ENCODE measurements at regions not wholly inside any gene's neighbourhood (a gene's known extent, or its start where the extent isn't known, plus 50 kb on each side); places are given as distances from the start of the nearest gene placed in this dataset.

DNA sequence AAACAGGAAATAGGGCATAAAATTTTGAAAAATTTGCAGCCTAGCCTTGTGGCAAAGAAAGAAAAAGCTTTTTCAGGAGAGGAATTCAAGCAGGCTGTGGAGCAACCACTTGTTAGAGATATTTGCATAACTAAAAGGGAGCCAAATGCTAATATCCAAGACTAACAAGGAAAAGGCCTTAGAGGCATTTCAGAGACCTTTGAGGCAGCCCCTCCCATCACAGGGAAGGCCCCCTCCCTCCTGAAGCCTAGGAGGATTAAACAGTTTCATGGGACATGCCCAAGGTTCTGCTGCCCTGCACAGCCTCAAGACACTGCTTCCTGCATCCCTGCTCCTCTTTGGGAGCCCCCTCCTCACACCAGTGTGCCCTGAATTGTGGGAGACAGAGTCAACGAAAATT lies 275.4 kb upstream of the SFRP2 start:
- H3K4me3 Mint-ChIP-seq, result no peak overlapping the region
- H3K27me3 Mint-ChIP-seq, result peaks cover 2% of the 10 kb centered on the region
- no peaks in the 10 kb centered on the region for H3K4me1 Mint-ChIP-seq
- H3K27ac Mint-ChIP-seq, result no peak overlapping the region
- peaks cover 6% of the 10 kb centered on the region for H3K36me3 Mint-ChIP-seq
- peaks cover 10% of the 10 kb centered on the region for H3K9me3 Mint-ChIP-seq

DNA sequence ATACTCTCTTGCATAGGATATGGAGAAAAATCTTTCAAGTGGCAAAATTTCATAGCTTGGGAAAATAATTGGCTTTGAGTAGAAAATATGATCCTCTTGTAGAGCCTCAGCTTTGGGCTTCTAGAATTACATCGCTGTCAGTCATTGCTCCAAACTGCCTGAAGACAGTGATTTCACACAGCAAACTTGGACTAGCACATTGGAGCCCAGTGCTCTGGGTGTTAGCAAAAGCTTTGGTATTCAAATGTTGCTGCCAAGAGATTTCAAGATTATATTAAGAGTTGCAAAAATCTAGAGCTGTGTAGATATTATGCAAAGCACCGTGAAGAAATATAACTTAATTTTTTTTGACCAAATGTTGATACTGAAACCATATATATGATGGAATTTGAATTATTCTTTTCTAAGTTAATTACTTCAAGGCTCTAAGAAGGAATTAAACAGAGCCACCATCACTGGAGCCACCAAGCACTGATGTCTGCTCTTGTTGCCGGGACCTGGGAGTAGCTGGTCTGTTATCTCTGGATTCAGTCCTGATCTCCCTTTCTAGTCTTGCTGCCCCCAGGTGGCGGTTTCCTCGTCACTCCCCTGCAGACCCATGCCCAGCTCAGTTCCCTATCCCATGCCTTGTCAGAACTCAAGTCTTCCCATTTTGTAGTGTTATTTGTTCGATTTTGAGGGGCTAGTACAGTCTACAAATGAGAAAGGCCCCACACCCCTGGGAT lies 260.7 kb upstream of the SFRP2 start:
- H3K4me3 Mint-ChIP-seq, result no peak overlapping the region
- H3K4me1 Mint-ChIP-seq, result no peaks in the 10 kb centered on the region
- H3K27me3 Mint-ChIP-seq, result peaks cover 4% of the 10 kb centered on the region
- peaks cover 5% of the 10 kb centered on the region for H3K36me3 Mint-ChIP-seq
- H3K27ac Mint-ChIP-seq, result no peak overlapping the region
- peaks cover 23% of the 10 kb centered on the region for H3K9me3 Mint-ChIP-seq

DNA sequence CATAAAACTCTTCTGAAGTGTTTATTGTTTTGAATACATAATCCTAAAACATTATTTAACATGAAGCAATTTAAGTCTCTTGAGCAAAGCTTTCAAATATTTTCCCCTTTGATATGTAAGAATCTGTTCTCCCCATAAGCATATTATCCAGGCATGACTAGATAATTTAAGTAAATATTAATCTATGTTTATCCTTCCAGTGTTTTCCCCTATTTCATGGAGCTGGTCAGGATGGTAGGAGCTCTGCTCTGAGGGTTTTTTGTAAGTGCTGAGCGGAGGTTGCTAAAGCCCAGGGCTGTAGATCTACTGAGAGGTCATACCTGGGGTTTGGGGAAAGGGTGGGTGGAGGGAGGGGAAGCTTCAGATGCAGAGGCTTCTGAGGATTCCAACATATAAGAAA lies 258.9 kb upstream of the SFRP2 start:
- Mint-ChIP-seq H3K36me3 (no peaks in the 10 kb centered on the region), H3K27me3 (peaks cover 2% of the 10 kb centered on the region), H3K9me3 (peaks cover 8% of the 10 kb centered on the region), H3K27ac (no peak overlapping the region), H3K4me3 (no peak overlapping the region), H3K4me1 (no peaks in the 10 kb centered on the region)

DNA sequence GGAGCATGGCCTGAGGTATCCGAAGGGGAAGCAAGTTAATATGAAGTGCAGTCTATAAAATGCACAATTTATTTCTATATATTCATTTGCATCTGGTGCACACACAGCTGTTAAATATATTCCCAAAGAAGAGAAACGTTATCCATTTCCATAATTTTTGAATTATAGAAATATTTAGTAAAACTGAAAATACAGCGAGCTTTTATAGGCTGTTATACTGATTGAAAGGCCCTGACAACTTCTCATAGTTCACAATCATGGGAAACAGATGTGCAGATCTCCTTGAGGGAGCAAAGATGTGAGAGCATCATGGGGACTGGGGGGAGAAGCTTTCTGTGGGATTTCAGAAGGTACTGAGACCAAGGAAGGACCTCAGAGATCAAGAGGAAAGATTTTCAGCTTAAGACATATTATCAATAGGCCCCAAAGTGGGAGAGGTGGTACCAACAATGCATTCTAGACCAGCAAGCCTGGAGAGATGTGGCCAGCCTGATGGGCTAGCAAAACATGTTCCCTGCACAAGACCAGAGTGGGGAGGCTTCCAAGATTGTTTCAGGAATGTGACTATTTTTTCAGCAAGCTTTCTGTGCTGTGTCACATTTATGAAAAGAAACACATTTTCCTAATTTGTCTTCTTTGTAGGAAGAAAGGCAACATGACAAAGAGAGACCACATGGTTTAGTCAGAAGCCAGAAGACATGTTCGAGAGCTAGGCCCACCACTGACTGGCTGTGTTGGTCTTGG lies 256.0 kb upstream of the SFRP2 start:
- Mint-ChIP-seq H3K36me3 (no peaks in the 10 kb centered on the region), H3K4me3 (no peak overlapping the region), H3K27ac (no peak overlapping the region), H3K27me3 (peaks cover 5% of the 10 kb centered on the region), H3K4me1 (no peaks in the 10 kb centered on the region), H3K9me3 (no peaks in the 10 kb centered on the region)

DNA sequence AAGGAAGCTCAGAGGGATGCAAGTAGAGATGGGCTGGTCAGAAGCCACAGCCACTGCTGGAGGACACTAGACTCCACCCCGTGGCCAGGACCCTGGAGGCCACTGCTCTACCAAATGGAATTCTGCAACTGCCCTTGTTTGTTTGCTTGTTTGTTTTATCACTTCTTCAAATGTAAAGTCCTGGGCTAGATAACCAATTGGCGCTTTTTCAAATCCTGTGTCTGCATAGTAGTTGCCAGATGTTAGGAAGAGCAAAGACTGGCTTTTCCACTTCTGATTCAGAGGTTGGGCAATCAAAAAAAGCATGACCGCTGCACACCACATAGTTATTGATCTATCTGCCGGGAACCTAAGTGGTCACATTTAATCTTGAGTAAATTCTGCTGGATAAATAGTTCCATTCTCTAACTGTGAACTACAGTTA lies 255.2 kb upstream of the SFRP2 start:
- Mint-ChIP-seq H3K27ac (no peak overlapping the region), H3K4me1 (no peaks in the 10 kb centered on the region), H3K36me3 (no peaks in the 10 kb centered on the region), H3K4me3 (no peak overlapping the region), H3K9me3 (no peaks in the 10 kb centered on the region), H3K27me3 (peaks cover 5% of the 10 kb centered on the region)

DNA sequence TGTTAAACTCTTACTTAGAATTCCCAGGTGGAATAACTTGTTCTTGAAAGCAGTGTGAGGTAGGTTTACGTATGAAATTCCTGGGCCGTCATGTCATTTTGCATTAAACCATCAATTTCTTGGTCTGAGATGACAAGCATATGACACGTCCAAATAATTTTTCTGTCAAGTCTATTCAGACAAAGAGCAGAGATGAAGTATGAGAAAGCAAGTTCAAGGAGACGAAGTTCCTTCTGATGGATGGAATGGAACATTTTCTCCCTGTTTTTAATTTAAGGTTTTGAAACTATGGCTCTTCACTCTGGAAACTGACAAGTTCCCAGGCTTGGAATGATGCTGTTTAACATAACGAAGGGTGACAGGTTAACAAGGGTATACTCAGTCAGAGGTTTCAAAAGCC lies 252.8 kb upstream of the SFRP2 start:
- Mint-ChIP-seq H3K27me3 (peaks cover 10% of the 10 kb centered on the region), H3K4me1 (no peaks in the 10 kb centered on the region), H3K36me3 (no peaks in the 10 kb centered on the region), H3K27ac (no peak overlapping the region), H3K4me3 (no peak overlapping the region), H3K9me3 (no peaks in the 10 kb centered on the region)

DNA sequence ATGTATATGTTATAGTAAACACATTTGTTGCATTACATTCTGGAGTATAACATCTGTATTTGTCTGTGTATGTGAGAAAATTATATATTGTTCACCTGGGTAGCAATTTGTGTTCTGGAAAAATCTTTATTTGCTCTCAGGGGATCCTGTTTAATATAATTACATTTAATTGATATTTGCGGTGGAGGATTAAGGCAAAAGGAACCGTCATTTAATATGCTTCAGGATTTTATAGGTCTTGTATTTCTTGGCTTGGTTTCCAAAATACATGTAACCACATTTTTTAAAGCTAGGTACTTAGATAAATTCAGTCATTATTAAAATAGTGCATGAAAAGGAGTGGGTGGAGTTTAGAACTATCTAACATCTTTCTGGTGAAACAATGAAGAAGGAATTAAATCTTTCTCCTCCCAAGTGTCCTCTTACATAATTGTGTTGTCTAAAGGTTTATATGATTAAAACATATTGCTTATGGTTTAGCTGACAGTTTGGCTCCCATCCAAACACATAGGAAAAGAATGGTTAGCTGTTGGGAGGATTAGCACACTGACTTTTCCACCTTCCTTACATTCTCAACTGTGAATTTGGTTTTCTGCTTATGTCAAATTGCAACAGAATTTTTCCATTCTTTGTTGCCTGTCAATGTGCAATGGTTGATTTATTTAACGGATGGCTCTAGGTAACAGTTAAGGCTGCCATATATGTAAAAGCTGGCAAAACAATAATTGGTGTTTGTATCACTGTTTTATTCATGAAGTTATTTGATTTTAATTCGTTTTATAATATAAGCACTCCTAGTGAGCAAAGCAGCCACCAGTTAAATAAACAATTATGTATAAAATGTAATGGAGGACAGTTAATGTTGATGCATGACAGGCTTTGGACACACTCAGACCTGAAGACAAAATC lies 250.8 kb upstream of the SFRP2 start:
- H3K4me1 Mint-ChIP-seq, result no peaks in the 10 kb centered on the region
- no peak overlapping the region for H3K27ac Mint-ChIP-seq
- no peaks in the 10 kb centered on the region for H3K9me3 Mint-ChIP-seq
- no peak overlapping the region for H3K4me3 Mint-ChIP-seq
- no peaks in the 10 kb centered on the region for H3K36me3 Mint-ChIP-seq
- H3K27me3 Mint-ChIP-seq, result peaks cover 13% of the 10 kb centered on the region

DNA sequence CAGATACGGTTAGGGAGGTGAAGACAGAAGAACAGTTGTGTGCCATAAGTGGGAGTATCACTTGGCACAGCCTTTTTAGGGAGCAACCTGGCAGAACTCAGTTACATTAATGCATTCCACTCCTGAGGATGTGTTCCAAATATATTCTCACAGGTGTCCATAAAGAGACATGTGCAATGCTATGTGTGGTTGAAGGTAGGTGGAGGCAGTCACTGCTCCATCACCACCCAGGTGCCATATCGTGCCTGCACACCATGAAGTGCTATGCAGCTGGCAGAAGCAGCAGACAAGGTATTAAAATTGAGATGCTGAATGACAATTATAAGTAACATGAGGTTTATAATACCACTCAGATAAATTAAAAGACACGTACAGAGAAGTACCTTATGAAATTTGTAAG lies 248.0 kb upstream of the SFRP2 start:
- Mint-ChIP-seq H3K9me3 (no peaks in the 10 kb centered on the region), H3K4me1 (no peaks in the 10 kb centered on the region), H3K36me3 (no peaks in the 10 kb centered on the region), H3K27ac (no peak overlapping the region), H3K27me3 (peaks cover 23% of the 10 kb centered on the region), H3K4me3 (no peak overlapping the region)

DNA sequence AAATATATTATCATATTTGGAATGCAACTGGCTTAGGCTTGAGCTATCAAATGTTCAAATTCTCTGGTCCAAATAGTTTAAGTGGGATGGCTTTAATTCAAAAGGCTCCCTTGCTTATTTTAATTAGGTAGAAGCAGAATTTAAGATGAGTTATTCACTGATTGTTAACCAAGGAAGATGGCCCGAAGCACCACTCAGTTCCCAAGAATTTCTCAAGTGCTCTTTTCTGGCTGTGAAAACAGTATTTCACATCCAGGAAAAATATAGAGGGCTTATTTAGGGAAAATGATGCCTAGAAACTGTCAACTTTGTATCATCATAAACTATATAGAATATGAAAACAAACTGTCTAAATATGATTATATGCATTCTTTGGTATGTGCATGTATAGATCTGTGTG lies 246.5 kb upstream of the SFRP2 start:
- H3K27me3 Mint-ChIP-seq, result peaks cover 19% of the 10 kb centered on the region
- H3K9me3 Mint-ChIP-seq, result no peaks in the 10 kb centered on the region
- H3K4me3 Mint-ChIP-seq, result no peak overlapping the region
- H3K36me3 Mint-ChIP-seq, result no peaks in the 10 kb centered on the region
- no peak overlapping the region for H3K27ac Mint-ChIP-seq
- no peaks in the 10 kb centered on the region for H3K4me1 Mint-ChIP-seq

DNA sequence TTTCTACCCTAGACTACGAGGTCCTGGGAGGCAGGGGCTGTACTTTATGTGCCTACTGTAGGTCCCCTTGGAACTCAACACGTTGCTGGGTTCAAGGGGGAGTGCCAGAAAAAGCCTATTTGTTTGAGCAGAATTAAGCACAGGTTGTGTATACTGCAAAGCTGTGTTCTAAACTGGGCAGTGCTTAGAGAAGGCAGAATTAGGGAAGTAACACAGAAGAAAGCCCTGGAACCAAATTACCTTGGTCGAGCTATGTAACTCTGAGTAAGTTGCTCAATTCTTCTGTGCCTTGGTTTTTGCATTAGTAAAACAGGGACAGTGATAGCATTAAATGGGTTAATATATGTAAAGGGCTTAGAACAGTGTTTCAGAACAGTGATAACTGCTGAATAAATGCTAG lies 245.0 kb upstream of the SFRP2 start:
- no peaks in the 10 kb centered on the region for H3K4me1 Mint-ChIP-seq
- no peak overlapping the region for H3K4me3 Mint-ChIP-seq
- H3K36me3 Mint-ChIP-seq, result no peaks in the 10 kb centered on the region
- no peak overlapping the region for H3K27ac Mint-ChIP-seq
- peaks cover 19% of the 10 kb centered on the region for H3K27me3 Mint-ChIP-seq
- no peaks in the 10 kb centered on the region for H3K9me3 Mint-ChIP-seq

DNA sequence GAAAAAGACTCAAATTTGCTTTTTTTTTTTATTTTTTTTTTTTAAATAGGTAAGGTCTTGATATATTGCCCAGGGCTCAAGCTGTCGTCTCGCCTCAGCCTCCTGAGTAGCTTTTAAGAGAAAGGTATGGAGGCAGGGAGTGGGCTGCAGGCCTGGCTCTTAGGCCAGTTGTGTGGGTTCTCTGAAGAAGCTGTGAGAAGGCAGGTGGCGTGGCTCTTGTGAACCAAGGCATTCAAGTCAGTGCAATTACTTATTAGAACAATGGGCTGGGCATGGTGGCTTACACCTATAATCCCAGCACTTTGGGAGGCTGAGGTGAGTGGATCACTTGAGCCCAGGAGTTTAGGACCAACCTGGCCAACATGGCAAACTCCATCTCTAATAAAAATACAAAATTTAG lies 244.0 kb upstream of the SFRP2 start:
- H3K4me1 Mint-ChIP-seq, result no peaks in the 10 kb centered on the region
- H3K27ac Mint-ChIP-seq, result no peak overlapping the region
- H3K4me3 Mint-ChIP-seq, result no peak overlapping the region
- H3K9me3 Mint-ChIP-seq, result no peaks in the 10 kb centered on the region
- peaks cover 22% of the 10 kb centered on the region for H3K27me3 Mint-ChIP-seq
- no peaks in the 10 kb centered on the region for H3K36me3 Mint-ChIP-seq

DNA sequence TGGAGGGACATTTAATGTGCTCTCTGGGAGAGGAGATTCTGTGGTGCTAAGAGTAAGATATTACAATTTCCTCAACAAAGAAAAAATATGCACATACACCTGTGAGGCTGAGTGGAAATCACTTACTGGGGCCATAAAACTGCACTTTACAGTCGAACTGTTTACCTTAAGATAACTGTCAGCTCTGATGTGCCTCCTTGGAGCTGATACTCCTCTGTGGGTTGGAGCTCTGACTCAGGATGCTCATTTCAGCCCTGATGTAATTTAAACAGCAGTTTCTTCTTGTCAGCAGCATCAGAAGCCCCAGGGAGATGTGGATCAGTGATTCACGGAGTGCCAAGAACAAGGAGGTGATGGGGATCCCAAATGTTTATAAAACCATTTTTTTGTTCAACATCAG lies 241.9 kb upstream of the SFRP2 start:
- H3K27me3 Mint-ChIP-seq, result peaks cover 19% of the 10 kb centered on the region
- no peaks in the 10 kb centered on the region for H3K36me3 Mint-ChIP-seq
- H3K27ac Mint-ChIP-seq, result no peak overlapping the region
- H3K4me1 Mint-ChIP-seq, result no peaks in the 10 kb centered on the region
- no peak overlapping the region for H3K4me3 Mint-ChIP-seq
- no peaks in the 10 kb centered on the region for H3K9me3 Mint-ChIP-seq

DNA sequence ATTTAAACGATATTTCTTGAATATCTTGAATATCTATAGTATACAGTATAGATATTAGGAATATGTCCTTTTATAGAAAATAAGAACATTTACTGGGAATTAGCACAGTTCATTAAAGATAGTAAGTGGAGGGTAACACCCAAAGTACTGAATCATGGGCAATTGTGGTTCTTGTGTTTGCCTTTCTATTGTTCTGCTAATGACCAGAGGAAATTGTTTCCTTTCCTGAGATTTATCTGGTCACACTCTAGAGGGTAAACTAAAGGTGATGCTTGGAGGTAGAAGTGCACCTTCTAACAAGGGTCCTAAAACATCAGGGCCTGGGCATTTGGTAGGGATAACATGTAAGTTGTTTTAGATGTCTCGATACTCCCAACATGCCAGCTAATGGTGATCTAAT lies 241.3 kb upstream of the SFRP2 start:
- Mint-ChIP-seq H3K4me3 (no peak overlapping the region), H3K27me3 (peaks cover 21% of the 10 kb centered on the region), H3K27ac (no peak overlapping the region), H3K9me3 (no peaks in the 10 kb centered on the region), H3K36me3 (no peaks in the 10 kb centered on the region), H3K4me1 (no peaks in the 10 kb centered on the region)

DNA sequence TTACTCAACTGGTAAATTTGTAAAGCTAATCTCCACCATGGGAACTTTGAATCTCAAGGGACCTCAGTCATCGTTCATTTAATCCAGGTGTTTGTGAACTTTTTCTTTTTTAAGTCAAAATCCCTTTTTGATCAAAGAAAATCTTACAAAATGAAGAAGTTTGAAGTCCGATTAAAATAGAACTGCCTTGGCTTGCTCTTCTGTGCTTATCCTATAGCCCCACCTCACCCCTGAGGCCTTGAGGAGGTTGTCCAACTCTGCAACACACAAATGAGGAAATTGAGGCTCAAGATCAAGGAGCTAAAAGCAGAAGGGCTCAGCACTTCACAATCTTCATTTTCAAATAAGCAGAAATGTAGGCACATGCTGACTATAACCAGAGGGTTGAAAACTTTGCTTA lies 240.3 kb upstream of the SFRP2 start:
- H3K27ac Mint-ChIP-seq, result no peak overlapping the region
- no peaks in the 10 kb centered on the region for H3K4me1 Mint-ChIP-seq
- no peaks in the 10 kb centered on the region for H3K36me3 Mint-ChIP-seq
- H3K9me3 Mint-ChIP-seq, result no peaks in the 10 kb centered on the region
- H3K4me3 Mint-ChIP-seq, result no peak overlapping the region
- peaks cover 20% of the 10 kb centered on the region for H3K27me3 Mint-ChIP-seq

DNA sequence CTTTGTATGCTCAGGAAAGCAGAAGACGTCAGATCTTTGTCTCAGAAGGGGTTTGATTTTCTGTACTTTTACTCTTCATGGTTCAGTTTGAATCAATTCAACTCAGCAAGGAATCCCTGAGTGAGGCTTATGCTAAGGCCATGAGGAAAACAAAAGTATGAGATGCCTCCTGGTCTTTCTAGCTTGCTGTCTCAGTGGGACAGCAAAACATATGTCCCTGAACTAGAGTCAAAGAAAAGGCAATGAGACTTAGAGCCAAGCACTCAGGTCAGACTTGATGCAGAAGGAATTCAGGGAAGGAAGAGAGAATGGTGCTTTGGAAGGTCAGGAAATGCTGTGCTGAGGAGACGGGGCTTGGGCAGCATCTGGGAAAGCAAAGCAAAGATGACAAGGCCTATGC lies 236.2 kb upstream of the SFRP2 start:
- no peak overlapping the region for H3K4me3 Mint-ChIP-seq
- H3K36me3 Mint-ChIP-seq, result no peaks in the 10 kb centered on the region
- peaks cover 15% of the 10 kb centered on the region for H3K27me3 Mint-ChIP-seq
- no peaks in the 10 kb centered on the region for H3K9me3 Mint-ChIP-seq
- H3K27ac Mint-ChIP-seq, result no peak overlapping the region
- H3K4me1 Mint-ChIP-seq, result no peaks in the 10 kb centered on the region
